CD4-positive, CD25-positive, alpha-beta regulatory T cell (primary cell): ENCODE measurements at regions not wholly inside any gene's neighbourhood (a gene's known extent, or its start where the extent isn't known, plus 50 kb on each side); places are given as distances from the start of the nearest gene placed in this dataset.

Experiments
- ATAC-seq, 2 donors: fragments of 150-1000 bp; cut with Tn5 transposase; one replicate each; pipeline ENCODE4 v1.10.0; 2021; ENCODE audit warnings: low read depth in 2 of 2, moderate number of reproducible peaks in 2 of 2, moderate library complexity in 1 of 2
- DNase-seq, 3 donors: peaks; one replicate each; pipeline versions ENCODE4 v3.0.0 to v3.0.0-alpha.2; 2012 to 2022; ENCODE audit warnings: mixed read lengths in 1 of 3
- H3K27ac ChIP-seq: one replicate; pipeline ENCODE4 v1.7.0; 2013; ENCODE audit warnings: mild to moderate bottlenecking, low read length; ENCODE audit not compliant: insufficient read depth, poor library complexity, severe bottlenecking
- H3K27me3 ChIP-seq: one replicate; pipeline ENCODE4 v1.7.0; 2013; ENCODE audit warnings: low read length; ENCODE audit not compliant: control insufficient read depth, insufficient read depth
- H3K36me3 ChIP-seq: one replicate; pipeline ENCODE4 v1.7.0; 2013; ENCODE audit warnings: mild to moderate bottlenecking, low read length, moderate library complexity; ENCODE audit not compliant: control insufficient read depth, insufficient read depth
- H3K4me1 ChIP-seq: 2 replicates; pipeline ENCODE4 v1.7.0; 2013; ENCODE audit warnings: mild to moderate bottlenecking, low read length; ENCODE audit not compliant: insufficient read depth, control insufficient read depth, poor library complexity, severe bottlenecking
- H3K4me3 ChIP-seq: one replicate; pipeline ENCODE4 v1.7.0; 2013; ENCODE audit warnings: low read depth, mild to moderate bottlenecking, low read length, moderate library complexity
- H3K9me3 ChIP-seq, 2 experiments: 1 replicate in 1 of 2; 2 replicates in 1 of 2; pipeline ENCODE4 v1.7.0; 2013; ENCODE audit warnings: low read length in 2 of 2, mild to moderate bottlenecking in 1 of 2, moderate library complexity in 1 of 2; ENCODE audit not compliant: control insufficient read depth in 2 of 2
- H3K27ac Mint-ChIP-seq, 3 donors: one replicate each; pipeline ENCODE4 v1.8.0; 2020 to 2022; ENCODE audit warnings: mild to moderate bottlenecking in 3 of 3, mixed read lengths in 3 of 3, moderate library complexity in 2 of 3
- H3K27me3 Mint-ChIP-seq: one replicate; pipeline ENCODE4 v1.8.0; 2022; ENCODE audit warnings: mild to moderate bottlenecking, mixed read lengths
- H3K36me3 Mint-ChIP-seq: one replicate; pipeline ENCODE4 v1.8.0; 2020; ENCODE audit warnings: mixed read lengths
- H3K4me1 Mint-ChIP-seq, 4 donors: one replicate each; pipeline ENCODE4 v1.8.0; 2020 to 2022; ENCODE audit warnings: mixed read lengths in 4 of 4, mild to moderate bottlenecking in 1 of 4
- H3K4me3 Mint-ChIP-seq, 4 donors: one replicate each; pipeline ENCODE4 v1.8.0; 2020 to 2022; ENCODE audit warnings: mild to moderate bottlenecking in 4 of 4, mixed read lengths in 4 of 4, moderate library complexity in 3 of 4
- H3K9me3 Mint-ChIP-seq, 7 donors: one replicate each; pipeline ENCODE4 v1.8.0; 2020 to 2022; ENCODE audit warnings: mixed read lengths in 7 of 7, mild to moderate bottlenecking in 3 of 7, moderate library complexity in 2 of 7

- Mint-ChIP-seq H3K4me3 (no peak overlapping the region), H3K27ac (no peak overlapping the region), H3K36me3 (no peaks in the 10 kb centered on the region), H3K4me1 (no peaks in the 10 kb centered on the region), H3K27me3 (no peaks in the 10 kb centered on the region), H3K9me3 (peaks cover 0 to 9% (median 2%) of the 10 kb centered on the region in 7 donors)
- Histone ChIP-seq H3K4me3 (no peak overlapping the region), H3K36me3 (no peaks in the 10 kb centered on the region), H3K4me1 (no peaks in the 10 kb centered on the region), H3K27ac (no peak overlapping the region), H3K27me3 (no peaks in the 10 kb centered on the region), H3K9me3 (no peaks in the 10 kb centered on the region)
- ATAC-seq (no peak), DNase-seq (no peak)
Observed at GRCh38 chr1:217281332-217281731, 349.6 kb downstream of the GPATCH2 start.

DNA sequence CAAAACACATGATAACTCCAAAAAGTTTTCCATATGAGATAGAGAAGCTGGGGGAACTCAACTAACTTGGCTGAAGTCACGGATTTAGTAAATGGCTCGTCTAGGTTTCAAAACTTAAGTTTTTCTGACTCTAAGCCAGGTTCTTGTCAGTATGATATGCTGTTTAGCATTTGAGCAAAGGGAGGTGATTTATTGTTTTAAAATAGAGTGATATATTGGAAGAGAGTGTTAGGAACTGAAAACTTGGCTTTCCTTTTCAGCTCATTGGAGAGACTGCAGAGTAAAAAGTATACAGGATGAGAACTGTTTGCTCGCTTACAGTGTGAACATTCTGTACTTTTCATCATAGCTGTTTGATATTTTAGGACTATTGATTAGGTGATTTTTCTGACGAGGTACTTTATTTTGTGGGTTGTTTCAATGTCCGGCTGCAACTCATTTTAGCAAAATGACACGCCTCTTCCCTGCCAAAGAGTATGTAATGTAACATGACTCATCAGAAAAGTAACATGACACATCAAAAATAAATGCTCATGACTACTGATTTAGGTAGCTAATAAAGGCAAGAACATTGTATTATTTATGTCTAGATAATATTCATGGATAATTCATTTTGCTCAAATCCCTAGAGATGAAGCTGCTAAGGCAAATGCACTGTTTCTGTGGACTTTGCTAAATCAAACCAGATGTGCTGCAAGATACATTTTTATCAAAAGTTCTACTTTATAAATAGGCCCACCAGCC, 355.1 kb downstream of the GPATCH2 start:
- Mint-ChIP-seq H3K4me3 (no peak overlapping the region), H3K27ac (no peak overlapping the region)
- no peaks in the 10 kb centered on the region for H3K4me1 ChIP-seq

GRCh38 chr1:217274927-217275654, 355.8 kb downstream of the GPATCH2 start:
- H3K36me3 Mint-ChIP-seq = no peaks in the 10 kb centered on the region
- no peak for DNase-seq

More for the DNA sequence above, 355.1 kb downstream of the GPATCH2 start:
- peaks cover 0 to 7% (median 4%) of the 10 kb centered on the region in 7 donors for H3K9me3 Mint-ChIP-seq
- no peak for ATAC-seq
- no peak overlapping the region for H3K4me3 ChIP-seq
- H3K36me3 ChIP-seq = no peaks in the 10 kb centered on the region
- H3K27ac ChIP-seq = no peak overlapping the region
- H3K27me3 Mint-ChIP-seq = no peaks in the 10 kb centered on the region
- H3K9me3 ChIP-seq = no peaks in the 10 kb centered on the region
- no peaks in the 10 kb centered on the region for H3K27me3 ChIP-seq
- H3K36me3 Mint-ChIP-seq = no peaks in the 10 kb centered on the region
- no peaks in the 10 kb centered on the region for H3K4me1 Mint-ChIP-seq
- no peak for DNase-seq

DNA sequence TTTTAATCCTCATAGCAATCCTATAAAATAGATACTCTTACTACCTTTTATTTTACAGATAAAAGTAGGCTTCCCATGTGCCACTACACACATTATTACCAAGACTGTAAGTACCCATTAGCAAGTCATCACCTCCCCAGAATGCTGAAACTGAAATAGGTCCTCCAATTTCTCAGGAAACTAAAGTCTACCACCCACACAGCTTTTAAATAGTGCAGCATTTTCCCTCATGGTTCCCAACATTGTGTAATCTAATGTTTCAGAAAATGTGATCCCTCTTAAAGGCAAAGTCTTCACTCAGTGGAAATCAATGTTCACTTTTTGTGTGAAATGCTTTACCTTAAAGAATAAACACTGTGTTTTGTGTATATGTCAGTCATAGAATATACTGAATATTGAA, 356.5 kb downstream of the GPATCH2 start:
- no peaks in the 10 kb centered on the region for H3K36me3 Mint-ChIP-seq
- H3K27me3 Mint-ChIP-seq = no peaks in the 10 kb centered on the region
- ATAC-seq (no peak), DNase-seq (no peak)
- H3K4me3 Mint-ChIP-seq = no peak overlapping the region
- H3K27ac Mint-ChIP-seq = no peak overlapping the region
- H3K9me3 Mint-ChIP-seq = peaks cover 0 to 7% (median 4%) of the 10 kb centered on the region in 7 donors
- Histone ChIP-seq H3K36me3 (no peaks in the 10 kb centered on the region), H3K27me3 (no peaks in the 10 kb centered on the region), H3K4me1 (no peaks in the 10 kb centered on the region), H3K9me3 (no peaks in the 10 kb centered on the region), H3K27ac (no peak overlapping the region), H3K4me3 (no peak overlapping the region)
- H3K4me1 Mint-ChIP-seq = no peaks in the 10 kb centered on the region

More at GRCh38 chr1:217274927-217275654, 355.8 kb downstream of the GPATCH2 start:
- Histone ChIP-seq H3K4me3 (no peak overlapping the region), H3K27ac (no peak overlapping the region), H3K36me3 (no peaks in the 10 kb centered on the region), H3K27me3 (no peaks in the 10 kb centered on the region), H3K9me3 (no peaks in the 10 kb centered on the region), H3K4me1 (no peaks in the 10 kb centered on the region)
- Mint-ChIP-seq H3K27ac (no peak overlapping the region), H3K27me3 (no peaks in the 10 kb centered on the region), H3K4me3 (no peak overlapping the region), H3K9me3 (peaks cover 0 to 7% (median 4%) of the 10 kb centered on the region in 7 donors), H3K4me1 (no peaks in the 10 kb centered on the region)
- ATAC-seq = no peak

DNA sequence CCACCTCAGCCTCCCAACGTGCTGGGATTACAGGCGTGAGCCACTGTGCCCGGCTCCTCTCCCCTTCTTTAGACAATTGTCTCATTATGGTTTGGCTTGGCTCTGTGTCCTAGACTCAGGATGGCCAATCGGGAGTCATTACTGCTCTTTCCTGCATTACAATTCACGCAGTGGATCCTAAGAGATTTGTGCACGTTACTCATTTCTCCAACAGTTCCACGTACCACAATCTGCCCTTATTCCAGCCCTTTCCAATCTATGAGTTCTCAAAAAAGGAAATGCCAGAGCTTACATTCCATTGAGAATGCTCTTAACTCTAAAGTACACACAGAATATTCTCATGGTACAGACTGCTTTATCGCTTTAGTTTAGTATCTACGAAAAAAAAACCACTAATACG, 357.0 kb downstream of the GPATCH2 start:
- Mint-ChIP-seq H3K4me3 (no peak overlapping the region), H3K27ac (no peak overlapping the region), H3K27me3 (no peaks in the 10 kb centered on the region), H3K36me3 (no peaks in the 10 kb centered on the region), H3K9me3 (peaks cover 0 to 7% (median 4%) of the 10 kb centered on the region in 7 donors), H3K4me1 (no peaks in the 10 kb centered on the region)
- no peaks in the 10 kb centered on the region for H3K27me3 ChIP-seq
- H3K27ac ChIP-seq = no peak overlapping the region
- ATAC-seq (no peak), DNase-seq (no peak)
- H3K9me3 ChIP-seq = no peaks in the 10 kb centered on the region
- no peaks in the 10 kb centered on the region for H3K4me1 ChIP-seq
- no peak overlapping the region for H3K4me3 ChIP-seq
- H3K36me3 ChIP-seq = no peaks in the 10 kb centered on the region

GRCh38 chr1:217272385-217272784, 358.5 kb downstream of the GPATCH2 start:
- Mint-ChIP-seq H3K9me3 (peaks cover 0 to 7% (median 4%) of the 10 kb centered on the region in 7 donors), H3K27ac (no peak overlapping the region), H3K36me3 (no peaks in the 10 kb centered on the region), H3K4me3 (no peak overlapping the region), H3K27me3 (no peaks in the 10 kb centered on the region), H3K4me1 (no peaks in the 10 kb centered on the region)
- ATAC-seq (no peak), DNase-seq (no peak)
- no peaks in the 10 kb centered on the region for H3K27me3 ChIP-seq
- H3K9me3 ChIP-seq = no peaks in the 10 kb centered on the region
- H3K36me3 ChIP-seq = no peaks in the 10 kb centered on the region
- H3K27ac ChIP-seq = no peak overlapping the region
- no peak overlapping the region for H3K4me3 ChIP-seq
- no peaks in the 10 kb centered on the region for H3K4me1 ChIP-seq

- DNase-seq (no peak), ATAC-seq (no peak)
- Histone ChIP-seq H3K27ac (no peak overlapping the region), H3K9me3 (no peaks in the 10 kb centered on the region), H3K27me3 (no peaks in the 10 kb centered on the region), H3K4me3 (no peak overlapping the region), H3K36me3 (no peaks in the 10 kb centered on the region), H3K4me1 (no peaks in the 10 kb centered on the region)
- no peaks in the 10 kb centered on the region for H3K4me1 Mint-ChIP-seq
- no peaks in the 10 kb centered on the region for H3K27me3 Mint-ChIP-seq
- no peak overlapping the region for H3K4me3 Mint-ChIP-seq
- H3K9me3 Mint-ChIP-seq = peaks cover 0 to 6% (median 3%) of the 10 kb centered on the region in 7 donors
- H3K36me3 Mint-ChIP-seq = no peaks in the 10 kb centered on the region
- no peak overlapping the region for H3K27ac Mint-ChIP-seq
Observed at GRCh38 chr1:217270101-217270500, 360.8 kb downstream of the GPATCH2 start.
